ENCODE measurements at regions not wholly inside any gene's neighbourhood (a gene's known extent, or its start where the extent isn't known, plus 50 kb on each side); places are given as distances from the start of the nearest gene placed in this dataset.

DNA sequence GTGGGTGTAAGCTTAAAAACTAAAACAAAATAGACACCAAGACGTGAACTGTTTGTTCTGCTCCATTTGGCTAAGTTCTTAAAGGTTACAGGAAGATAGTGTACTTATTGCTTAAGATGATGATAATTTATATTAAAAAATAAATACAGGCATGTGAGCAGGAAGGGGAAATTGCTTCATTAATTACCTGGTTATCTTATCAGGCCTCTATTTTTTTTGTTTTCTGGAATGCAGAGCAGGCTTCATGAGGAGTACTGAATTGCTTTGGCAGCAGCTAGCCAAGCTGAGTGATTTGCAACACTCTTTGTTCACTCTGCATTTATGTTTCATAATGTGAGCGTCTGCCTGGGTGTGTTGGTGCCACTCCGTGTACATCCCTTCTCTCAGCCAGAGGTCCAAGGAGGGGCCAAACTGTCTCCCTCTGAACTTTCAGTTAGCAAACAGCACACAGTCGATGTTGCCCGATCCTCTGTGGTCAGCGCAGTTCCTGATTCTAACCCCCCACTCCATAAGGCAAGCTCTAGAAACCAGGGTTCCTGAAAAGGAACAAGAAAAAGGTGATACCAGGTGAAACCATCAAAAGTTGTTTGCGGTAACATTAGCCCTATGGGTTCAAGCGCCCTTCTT is 348.2 kb downstream of the SPRY1 start:
- Mint-ChIP-seq H3K27me3 (ENCODE audit: low read depth) (no peaks in the 10 kb centered on the region), H3K4me1 (peaks cover 36% of the 10 kb centered on the region), H3K4me3 (no peak overlapping the region), H3K9me3 (no peaks in the 10 kb centered on the region), H3K27ac (no peak overlapping the region), H3K36me3 (no peaks in the 10 kb centered on the region)
- POLR2A ChIA-PET = no interaction called here
- no peak for ATAC-seq
- TF ChIP-seq SMAD4 (CRISPR knock-in tag; IDR thresholded peaks at IDR 0.05) (no peak), NFYB (CRISPR knock-in tag; conservative IDR thresholded peaks at IDR 0.05; ENCODE audit: low read depth) (no peak), GTF2I (CRISPR knock-in tag; conservative IDR thresholded peaks at IDR 0.05) (no peak), EMX1 (CRISPR knock-in tag; IDR thresholded peaks at IDR 0.05) (no peak), ZNF219 (CRISPR knock-in tag; IDR thresholded peaks at IDR 0.05; ENCODE audit: borderline replicate concordance) (no peak), JUN (CRISPR knock-in tag; IDR thresholded peaks at IDR 0.05) (no peak), ZNF232 (CRISPR knock-in tag; IDR thresholded peaks at IDR 0.05) (no peak), GABPB1 (CRISPR knock-in tag; IDR thresholded peaks at IDR 0.05) (no peak), ESRRA (CRISPR knock-in tag; IDR thresholded peaks at IDR 0.05; ENCODE audit: borderline replicate concordance) (no peak), ZNF317 (CRISPR knock-in tag; IDR thresholded peaks at IDR 0.05; ENCODE audit: borderline replicate concordance, low read depth) (no peak)
- TF ChIP-seq, protein P1, sequence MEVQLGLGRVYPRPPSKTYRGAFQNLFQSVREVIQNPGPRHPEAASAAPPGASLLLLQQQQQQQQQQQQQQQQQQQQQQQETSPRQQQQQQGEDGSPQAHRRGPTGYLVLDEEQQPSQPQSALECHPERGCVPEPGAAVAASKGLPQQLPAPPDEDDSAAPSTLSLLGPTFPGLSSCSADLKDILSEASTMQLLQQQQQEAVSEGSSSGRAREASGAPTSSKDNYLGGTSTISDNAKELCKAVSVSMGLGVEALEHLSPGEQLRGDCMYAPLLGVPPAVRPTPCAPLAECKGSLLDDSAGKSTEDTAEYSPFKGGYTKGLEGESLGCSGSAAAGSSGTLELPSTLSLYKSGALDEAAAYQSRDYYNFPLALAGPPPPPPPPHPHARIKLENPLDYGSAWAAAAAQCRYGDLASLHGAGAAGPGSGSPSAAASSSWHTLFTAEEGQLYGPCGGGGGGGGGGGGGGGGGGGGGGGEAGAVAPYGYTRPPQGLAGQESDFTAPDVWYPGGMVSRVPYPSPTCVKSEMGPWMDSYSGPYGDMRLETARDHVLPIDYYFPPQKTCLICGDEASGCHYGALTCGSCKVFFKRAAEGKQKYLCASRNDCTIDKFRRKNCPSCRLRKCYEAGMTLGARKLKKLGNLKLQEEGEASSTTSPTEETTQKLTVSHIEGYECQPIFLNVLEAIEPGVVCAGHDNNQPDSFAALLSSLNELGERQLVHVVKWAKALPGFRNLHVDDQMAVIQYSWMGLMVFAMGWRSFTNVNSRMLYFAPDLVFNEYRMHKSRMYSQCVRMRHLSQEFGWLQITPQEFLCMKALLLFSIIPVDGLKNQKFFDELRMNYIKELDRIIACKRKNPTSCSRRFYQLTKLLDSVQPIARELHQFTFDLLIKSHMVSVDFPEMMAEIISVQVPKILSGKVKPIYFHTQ (CRISPR knock-in tag; IDR thresholded peaks at IDR 0.05) = no peak
- TF ChIP-seq, protein P2, sequence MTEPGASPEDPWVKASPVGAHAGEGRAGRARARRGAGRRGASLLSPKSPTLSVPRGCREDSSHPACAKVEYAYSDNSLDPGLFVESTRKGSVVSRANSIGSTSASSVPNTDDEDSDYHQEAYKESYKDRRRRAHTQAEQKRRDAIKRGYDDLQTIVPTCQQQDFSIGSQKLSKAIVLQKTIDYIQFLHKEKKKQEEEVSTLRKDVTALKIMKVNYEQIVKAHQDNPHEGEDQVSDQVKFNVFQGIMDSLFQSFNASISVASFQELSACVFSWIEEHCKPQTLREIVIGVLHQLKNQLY (CRISPR knock-in tag; IDR thresholded peaks at IDR 0.05) = no peak
- TF ChIP-seq, protein P3, sequence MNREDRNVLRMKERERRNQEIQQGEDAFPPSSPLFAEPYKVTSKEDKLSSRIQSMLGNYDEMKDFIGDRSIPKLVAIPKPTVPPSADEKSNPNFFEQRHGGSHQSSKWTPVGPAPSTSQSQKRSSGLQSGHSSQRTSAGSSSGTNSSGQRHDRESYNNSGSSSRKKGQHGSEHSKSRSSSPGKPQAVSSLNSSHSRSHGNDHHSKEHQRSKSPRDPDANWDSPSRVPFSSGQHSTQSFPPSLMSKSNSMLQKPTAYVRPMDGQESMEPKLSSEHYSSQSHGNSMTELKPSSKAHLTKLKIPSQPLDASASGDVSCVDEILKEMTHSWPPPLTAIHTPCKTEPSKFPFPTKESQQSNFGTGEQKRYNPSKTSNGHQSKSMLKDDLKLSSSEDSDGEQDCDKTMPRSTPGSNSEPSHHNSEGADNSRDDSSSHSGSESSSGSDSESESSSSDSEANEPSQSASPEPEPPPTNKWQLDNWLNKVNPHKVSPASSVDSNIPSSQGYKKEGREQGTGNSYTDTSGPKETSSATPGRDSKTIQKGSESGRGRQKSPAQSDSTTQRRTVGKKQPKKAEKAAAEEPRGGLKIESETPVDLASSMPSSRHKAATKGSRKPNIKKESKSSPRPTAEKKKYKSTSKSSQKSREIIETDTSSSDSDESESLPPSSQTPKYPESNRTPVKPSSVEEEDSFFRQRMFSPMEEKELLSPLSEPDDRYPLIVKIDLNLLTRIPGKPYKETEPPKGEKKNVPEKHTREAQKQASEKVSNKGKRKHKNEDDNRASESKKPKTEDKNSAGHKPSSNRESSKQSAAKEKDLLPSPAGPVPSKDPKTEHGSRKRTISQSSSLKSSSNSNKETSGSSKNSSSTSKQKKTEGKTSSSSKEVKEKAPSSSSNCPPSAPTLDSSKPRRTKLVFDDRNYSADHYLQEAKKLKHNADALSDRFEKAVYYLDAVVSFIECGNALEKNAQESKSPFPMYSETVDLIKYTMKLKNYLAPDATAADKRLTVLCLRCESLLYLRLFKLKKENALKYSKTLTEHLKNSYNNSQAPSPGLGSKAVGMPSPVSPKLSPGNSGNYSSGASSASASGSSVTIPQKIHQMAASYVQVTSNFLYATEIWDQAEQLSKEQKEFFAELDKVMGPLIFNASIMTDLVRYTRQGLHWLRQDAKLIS (CRISPR knock-in tag; IDR thresholded peaks at IDR 0.05; ENCODE audit: borderline replicate concordance) = no peak
- TF ChIP-seq, protein P4, sequence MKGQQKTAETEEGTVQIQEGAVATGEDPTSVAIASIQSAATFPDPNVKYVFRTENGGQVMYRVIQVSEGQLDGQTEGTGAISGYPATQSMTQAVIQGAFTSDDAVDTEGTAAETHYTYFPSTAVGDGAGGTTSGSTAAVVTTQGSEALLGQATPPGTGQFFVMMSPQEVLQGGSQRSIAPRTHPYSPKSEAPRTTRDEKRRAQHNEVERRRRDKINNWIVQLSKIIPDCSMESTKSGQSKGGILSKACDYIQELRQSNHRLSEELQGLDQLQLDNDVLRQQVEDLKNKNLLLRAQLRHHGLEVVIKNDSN (CRISPR knock-in tag; IDR thresholded peaks at IDR 0.05) = no peak
- TF ChIP-seq, protein P5, sequence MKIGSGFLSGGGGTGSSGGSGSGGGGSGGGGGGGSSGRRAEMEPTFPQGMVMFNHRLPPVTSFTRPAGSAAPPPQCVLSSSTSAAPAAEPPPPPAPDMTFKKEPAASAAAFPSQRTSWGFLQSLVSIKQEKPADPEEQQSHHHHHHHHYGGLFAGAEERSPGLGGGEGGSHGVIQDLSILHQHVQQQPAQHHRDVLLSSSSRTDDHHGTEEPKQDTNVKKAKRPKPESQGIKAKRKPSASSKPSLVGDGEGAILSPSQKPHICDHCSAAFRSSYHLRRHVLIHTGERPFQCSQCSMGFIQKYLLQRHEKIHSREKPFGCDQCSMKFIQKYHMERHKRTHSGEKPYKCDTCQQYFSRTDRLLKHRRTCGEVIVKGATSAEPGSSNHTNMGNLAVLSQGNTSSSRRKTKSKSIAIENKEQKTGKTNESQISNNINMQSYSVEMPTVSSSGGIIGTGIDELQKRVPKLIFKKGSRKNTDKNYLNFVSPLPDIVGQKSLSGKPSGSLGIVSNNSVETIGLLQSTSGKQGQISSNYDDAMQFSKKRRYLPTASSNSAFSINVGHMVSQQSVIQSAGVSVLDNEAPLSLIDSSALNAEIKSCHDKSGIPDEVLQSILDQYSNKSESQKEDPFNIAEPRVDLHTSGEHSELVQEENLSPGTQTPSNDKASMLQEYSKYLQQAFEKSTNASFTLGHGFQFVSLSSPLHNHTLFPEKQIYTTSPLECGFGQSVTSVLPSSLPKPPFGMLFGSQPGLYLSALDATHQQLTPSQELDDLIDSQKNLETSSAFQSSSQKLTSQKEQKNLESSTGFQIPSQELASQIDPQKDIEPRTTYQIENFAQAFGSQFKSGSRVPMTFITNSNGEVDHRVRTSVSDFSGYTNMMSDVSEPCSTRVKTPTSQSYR (CRISPR knock-in tag; IDR thresholded peaks at IDR 0.05) = no peak
- DNase-seq (ENCODE audit: low spot score) = no peak
- CTCF ChIA-PET = no interaction called here

Data from WTC11 (cell line).